ENCODE measurements at regions not wholly inside any gene's neighbourhood (a gene's known extent, or its start where the extent isn't known, plus 50 kb on each side); places are given as distances from the start of the nearest gene placed in this dataset.

GRCh38 chr7:15751191-15751701, 64.8 kb upstream of the MEOX2 start:
- no peak for DNase-seq (ENCODE audit: low read depth)

- no peak for DNase-seq (ENCODE audit: low read depth)
These were observed 64.2 kb upstream of the MEOX2 start for GRCh38 chr7:15750727-15751126.

- DNase-seq (ENCODE audit: low read depth), result no peak
These were observed 63.1 kb upstream of the MEOX2 start for GRCh38 chr7:15749631-15750030.

- no peak for DNase-seq (ENCODE audit: low read depth)
These were observed 61.2 kb upstream of the MEOX2 start for GRCh38 chr7:15747712-15748111.

- DNase-seq (ENCODE audit: low read depth), result no peak
These were observed 60.8 kb upstream of the MEOX2 start for GRCh38 chr7:15747301-15747700.

- DNase-seq (ENCODE audit: low read depth), result no peak
These were observed 57.5 kb upstream of the MEOX2 start for GRCh38 chr7:15743926-15744480.

- DNase-seq (ENCODE audit: low read depth), result no peak
These were observed 51.1 kb upstream of the MEOX2 start for GRCh38 chr7:15737601-15738000.
